G401 (cell line): ENCODE measurements at regions not wholly inside any gene's neighbourhood (a gene's known extent, or its start where the extent isn't known, plus 50 kb on each side); places are given as distances from the start of the nearest gene placed in this dataset.

Experiments used
- DNase-seq: peaks from one replicate; pipeline ENCODE4 v3.0.0-alpha.2; 2015; ENCODE audit warnings: low spot score
- in situ Hi-C: cut with HindIII; loops from 2 replicates; pipeline ENCODE4 v1.10.0; 2016; ENCODE audit warnings: low sequenced_read_pairs, mixed read lengths

DNA sequence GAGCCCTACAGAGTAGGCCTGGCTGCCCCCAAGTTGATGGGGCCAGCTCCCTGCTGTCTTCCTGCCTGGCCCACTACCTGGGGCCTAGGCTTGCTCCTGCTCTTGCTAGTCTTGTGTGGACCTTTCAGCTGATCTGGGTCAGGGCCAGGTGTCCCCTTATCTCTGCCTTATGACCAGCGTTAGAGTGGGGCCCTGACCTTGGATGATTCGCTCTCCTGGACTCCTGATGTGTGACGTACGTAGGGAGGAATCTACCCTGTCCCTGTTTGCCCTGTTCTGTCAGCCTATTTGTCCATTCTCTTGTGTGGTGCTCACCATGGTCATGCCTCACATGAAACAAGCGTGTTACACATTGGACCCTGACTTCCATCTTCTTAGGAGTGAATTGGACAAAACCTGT lies 571.8 kb downstream of the QKI start:
- in situ Hi-C loops: no loop called here
- DNase-seq: no peak

DNA sequence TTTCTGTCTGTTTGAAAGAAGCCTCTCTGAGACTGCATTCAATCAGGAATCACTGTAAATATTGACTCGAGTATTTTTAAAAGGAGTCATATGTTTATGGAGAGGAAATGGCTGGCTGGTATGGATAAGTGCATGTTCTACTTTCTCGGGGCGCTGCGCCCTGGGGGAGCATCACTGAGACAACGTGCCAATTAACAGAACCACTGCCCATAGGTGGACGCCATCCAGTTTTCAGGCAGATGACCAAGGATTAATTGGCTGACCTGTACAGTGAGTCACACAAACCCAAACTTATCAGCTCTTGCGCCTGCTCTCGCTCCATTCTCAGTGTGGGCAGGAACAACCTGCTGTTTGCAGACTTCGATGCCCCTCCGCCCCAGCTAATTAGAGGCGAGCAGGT lies 571.2 kb downstream of the QKI start:
- in situ Hi-C loops: no loop called here
- DNase-seq: no peak

DNA sequence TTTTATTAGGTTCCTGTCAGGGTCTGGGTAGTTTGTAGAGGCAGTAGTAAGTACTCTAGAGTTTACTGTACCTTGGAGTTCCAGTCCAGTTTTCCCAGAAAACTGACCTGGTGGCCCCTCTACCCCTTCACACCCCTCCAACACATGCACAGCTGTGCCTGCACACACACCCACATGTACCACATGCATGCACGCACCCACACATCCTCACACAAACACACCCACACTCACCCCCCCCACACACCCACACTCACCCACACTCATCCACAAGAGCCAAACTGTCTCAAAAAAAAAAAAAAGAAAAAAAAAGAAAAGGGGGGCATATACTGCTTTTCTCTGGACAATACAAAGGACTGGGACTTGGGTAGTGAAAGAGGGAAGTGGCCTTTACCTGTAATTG lies 570.5 kb downstream of the QKI start:
- no peak for DNase-seq
- in situ Hi-C loops: no loop called here

DNA sequence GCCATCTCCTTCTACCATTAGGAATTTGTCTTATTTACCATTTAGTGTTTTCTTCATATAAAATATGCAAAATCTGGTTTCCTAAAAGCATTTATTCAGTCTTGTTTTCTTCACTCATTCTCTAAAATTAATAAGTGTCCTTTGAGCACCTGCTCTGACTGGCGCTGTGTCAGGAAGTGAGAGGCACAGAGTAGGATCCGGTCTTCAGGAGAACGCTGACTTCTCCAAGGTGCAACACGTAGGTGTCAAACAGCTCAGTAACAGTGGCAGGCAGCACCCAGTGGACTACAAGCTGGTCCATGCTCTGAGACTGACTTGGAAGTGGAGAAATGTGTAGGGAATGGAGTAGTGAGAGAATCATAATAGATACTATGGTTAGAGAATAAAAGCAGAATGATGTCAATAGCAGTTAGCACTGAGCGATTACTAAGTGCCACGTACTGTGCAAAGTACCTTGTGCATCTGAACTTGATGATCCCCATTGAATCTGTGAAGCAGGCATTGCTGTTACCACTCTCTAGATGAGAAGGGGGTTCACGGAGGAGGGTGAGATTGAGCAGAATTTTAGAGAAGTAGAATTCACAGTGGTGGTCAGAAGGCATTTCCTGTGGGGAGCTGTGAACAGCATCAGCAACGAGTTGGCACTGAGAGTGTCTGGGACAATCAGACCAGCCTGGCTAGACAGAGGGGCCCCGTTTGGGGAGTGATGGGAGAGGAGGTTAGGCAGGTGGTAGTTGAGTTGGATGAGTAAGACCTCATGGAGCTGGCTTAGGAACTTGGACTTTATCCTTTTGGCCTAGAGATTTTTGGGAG lies 569.8 kb downstream of the QKI start:
- in situ Hi-C loops: no loop called here
- no peak for DNase-seq

DNA sequence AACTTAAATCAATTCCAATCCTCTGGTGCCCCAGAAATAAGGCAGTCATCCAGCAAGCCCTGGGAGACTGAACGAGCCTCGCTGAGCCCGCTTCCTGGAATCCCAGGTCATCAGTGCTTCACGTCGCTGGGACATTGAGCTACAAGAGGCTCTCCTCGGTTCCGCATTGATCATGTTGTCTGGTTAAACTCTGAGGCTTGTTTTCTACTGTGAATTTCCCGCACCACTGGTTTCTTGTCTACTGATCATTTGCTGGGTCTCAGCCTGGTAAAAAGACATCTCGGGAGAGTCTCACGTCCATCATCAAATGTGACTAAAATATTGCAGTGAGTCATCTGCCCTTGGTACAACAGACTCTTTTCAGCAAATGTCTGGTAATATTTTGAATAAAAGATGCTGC lies 569.2 kb downstream of the QKI start:
- no peak for DNase-seq
- in situ Hi-C loops: no loop called here

DNA sequence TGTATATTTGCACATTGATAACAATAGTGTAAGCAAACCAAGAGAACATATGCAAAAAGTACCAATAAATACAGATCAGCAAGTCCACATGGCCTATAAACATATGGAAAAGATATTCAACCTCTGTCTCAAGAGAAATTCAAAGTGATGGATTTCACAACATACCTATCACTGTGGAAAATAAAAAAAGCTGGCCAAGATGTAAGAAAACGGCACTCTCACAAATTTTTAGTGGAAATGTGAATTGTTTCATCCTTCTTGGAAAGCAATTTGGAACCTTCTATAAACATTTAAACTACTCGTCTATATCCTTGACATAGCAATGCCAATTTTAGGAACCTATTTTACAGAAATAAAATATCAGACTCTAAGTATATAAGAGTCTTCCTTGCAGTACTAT lies 559.8 kb downstream of the QKI start:
- DNase-seq: no peak
- in situ Hi-C loops: no loop called here

DNA sequence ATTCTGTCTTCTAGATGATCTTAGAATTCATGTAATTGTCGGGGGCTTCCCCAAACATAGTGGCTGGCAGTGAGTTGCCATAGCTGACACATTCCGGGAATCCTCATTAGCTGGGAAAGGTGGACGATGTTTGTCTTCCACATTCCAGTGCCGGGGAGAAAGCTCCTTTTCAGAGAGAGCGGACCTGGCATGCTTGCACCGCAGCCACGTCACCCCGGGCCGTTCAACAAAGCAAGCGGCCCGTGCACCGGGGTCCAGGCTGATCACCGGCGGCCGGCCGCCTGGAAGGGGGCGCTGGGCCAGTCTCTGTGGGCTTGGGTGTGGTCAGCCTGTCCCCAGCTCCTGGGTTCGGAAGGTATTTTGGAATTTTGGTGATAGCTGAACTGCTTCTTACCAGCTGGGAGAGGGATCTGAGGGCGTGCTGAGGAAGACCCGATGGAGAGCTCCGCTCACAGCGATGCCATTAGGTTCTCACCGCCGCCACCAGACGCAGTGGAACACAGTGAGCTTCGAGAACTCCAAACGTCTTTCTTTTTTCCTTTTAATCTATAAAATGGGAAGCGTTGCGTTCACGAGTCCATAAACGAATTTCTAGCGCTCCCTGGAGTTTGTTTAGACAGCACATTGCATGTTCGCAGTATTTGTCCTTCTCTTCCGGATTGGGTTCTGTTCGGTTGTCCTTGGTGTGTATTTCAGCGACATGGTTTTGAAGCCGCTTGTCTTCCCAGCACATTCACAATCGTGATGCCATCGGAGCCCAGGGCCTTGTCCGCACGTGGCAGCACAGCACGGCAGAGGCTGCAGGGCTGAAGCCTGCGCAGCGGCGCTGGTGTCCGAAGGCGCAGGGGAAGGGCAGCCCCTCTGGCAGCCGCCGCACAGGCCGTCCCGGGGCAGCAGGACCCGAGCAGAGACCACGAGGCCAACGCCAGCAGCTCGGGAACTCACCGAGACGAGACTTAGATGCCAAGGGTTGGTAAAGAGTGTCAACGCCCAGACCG lies 557.6 kb downstream of the QKI start:
- DNase-seq: no peak
- in situ Hi-C loops: no loop called here

DNA sequence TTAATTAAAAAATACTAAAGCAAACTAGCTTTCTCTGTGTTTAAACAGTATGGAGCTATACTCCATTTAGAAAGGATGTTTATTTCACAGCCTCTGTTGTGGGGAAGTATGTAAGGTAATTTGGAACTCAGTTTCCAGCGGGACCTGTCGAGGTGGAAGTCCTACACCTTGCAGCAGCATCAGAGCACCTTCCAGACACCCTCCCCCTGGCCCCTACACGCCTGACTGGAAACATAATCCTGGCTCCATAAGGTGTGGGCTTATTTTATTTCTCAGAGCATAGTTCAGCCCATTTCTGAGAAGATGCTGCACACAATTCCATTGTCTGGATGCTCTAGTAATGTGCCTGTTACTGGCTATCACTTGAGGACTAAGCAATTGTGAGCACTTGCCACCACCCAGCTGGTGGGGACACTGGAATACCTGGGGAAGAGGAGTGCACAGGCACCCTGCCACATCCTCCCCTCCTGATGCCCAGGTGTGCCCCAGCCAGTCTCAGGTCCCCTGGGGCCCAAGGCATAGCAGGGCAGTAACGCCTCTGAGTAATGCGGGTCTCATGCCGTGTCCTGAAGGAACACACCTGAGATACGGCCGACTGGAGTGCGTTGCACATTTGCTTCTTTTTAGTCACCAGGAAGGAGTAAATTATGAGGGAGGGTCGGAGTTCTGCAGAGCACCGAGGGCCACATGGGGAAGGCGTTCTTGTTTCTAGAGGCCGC lies 556.5 kb downstream of the QKI start:
- in situ Hi-C loops: no loop called here
- no peak for DNase-seq

DNA sequence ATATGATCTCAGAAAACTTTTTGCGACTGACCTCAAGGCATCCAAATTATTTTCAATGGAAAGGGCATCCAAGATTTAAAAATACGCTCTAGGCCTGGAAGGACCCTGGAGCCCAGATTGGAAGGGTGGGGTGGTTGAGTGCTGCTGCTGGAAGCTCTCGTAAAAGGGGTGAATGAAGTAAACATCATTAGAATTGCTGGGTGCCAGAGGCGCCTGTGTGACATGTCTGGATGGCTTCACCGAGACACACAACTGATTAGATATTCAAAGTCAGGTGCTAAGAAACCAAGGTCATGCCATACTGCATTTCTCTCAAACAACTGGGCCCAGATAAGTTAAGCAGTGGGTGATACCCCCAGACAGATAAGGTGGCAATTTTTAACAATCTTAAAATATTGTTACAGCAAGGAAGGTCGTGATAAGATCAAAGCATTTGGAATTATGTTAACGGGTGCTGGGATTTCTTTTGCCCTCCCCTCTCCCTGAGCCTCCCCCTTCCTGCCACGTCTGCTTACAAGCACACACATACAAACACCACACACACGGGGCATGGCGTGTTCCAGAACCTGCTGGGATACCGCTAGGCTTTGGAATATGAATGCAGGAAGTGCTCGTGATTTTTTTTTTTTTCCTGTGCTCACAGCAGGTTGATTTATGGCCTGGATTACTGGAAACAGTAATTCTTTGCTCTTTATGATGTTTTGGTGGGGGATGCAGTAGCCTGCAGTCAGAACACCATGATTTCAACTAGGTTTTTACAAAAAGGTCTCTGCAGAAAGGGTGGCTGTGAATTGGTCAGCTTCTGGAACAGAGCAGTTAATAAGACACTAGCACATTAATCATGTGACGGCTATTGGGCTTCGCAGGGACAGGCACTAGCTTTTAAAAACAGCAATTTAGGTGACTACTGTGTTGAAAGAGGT lies 551.2 kb downstream of the QKI start:
- no peak for DNase-seq
- in situ Hi-C loops: no loop called here

DNA sequence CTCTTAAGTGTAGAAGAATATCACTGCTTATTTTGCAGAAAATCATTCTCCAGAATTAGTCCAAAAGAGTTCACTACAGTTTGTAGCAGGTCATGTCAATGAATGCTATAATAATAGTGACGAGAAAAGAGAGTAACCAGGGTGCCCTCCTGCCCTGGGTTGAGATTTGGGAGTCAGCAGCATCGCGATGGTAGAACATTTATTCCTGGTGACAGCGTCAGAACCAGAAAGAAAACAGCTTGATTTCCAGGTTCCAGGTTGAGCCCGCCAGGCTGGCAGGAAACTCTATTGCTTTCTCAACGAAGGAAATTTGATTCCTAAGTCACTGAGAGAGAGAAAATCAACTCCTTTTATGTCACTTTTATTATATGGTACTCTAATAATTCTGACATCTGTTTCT lies 550.3 kb downstream of the QKI start:
- no peak for DNase-seq
- in situ Hi-C loops: no loop called here

DNA sequence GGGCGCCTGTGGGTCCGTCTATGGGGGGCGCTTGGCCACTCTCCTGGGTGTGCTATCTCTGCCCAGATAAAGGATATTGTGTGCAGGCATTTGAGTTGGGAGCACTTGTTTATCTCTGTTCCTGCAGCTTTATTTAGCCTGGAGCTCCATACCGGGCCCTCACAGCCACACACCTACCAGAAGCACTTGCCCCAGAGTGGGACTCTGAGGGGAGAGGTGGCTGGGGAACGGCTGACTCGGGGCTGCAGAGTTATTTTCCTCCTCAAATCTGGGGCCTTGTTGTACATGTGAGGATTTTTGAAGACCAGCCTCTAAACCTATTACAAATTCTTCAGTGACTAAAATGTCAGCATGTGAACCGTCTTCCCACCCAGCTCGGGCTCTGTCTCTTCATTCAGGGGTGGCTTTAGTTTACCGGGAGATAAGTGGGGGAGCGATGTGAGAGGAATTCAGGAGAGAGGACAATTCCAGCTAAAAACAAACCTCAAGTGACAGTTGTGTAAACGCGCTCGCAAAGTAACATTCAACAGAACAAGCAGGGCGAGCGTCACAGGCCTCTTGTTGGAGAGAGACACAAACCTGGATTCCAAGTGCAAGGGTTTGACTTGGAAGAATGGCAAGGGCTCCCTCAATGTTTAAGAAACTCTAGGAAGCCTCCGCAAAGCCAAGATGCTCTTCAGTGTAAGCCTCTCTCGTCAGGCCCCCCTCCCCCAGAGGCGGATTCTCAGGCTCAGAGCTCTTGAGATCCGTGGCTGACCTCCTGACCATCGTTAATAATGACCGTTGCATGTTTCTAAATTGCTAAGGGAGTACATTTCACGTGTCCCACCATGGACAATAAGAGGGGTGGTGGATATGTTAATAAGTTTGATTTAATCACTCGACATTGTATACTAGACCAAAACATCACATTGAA lies 548.9 kb downstream of the QKI start:
- in situ Hi-C loops: no loop called here
- no peak for DNase-seq

DNA sequence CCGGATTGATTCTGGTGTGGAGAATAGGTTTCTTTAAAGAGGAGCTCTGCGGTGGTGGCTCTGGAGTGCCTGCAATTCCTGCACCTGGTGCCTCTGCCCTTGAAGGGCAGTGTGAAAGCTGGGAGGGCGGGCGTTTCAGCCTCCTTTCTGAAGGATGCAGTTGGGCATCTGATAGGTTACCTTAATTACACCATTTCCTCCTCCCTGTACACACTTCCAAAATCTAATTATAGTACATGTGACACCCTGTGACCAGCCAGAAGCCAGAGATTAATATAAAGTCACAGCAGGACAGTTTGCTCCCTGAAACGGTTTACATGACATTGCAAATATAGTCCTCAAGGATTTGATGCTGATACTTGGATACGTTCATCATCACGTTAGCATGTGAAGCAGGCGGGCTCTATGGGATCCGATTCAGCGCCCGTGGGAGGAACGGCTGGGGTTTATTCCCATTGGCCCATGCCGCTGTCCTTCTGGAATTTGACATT lies 548.2 kb downstream of the QKI start:
- no peak for DNase-seq
- in situ Hi-C loops: no loop called here

DNA sequence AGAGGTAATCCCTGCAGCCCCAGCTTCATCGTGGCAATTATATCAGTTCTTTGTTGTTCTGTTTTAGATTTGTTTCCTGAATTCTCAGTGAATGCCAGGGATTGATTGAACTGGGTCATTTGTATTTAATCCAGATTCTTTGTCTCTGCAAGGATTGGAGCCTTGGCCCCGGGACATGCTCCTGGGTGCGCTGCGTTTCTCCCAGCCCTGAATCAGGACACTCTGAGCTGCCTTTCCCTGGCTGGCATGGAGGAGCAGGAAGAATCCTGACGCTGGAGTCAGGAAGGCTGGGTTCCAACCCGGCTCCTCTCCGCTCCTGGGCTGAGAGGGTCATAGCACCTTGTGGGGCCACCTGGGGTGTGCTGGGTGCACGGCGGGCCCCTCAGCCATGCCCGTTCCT lies 545.6 kb downstream of the QKI start:
- in situ Hi-C loops: no loop called here
- no peak for DNase-seq

DNA sequence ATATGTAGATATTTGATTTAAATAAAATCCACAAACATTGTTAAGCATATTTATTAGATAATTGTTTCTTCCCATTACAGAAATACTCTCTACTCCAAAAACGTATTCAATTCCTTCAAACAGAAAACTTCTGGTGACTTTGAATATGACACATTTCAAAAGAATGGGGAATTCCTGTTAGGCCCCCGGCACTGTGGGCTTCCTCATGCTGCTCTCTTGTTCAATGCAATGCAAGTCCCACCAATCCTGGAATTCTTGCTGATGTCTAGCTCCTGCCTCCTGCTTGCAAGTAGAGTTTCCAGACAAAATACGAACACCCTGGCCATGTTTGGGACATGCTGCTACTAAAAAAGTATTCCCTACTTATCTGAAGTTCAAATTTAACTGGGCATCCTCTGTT lies 544.1 kb downstream of the QKI start:
- in situ Hi-C loops: no loop called here
- no peak for DNase-seq

DNA sequence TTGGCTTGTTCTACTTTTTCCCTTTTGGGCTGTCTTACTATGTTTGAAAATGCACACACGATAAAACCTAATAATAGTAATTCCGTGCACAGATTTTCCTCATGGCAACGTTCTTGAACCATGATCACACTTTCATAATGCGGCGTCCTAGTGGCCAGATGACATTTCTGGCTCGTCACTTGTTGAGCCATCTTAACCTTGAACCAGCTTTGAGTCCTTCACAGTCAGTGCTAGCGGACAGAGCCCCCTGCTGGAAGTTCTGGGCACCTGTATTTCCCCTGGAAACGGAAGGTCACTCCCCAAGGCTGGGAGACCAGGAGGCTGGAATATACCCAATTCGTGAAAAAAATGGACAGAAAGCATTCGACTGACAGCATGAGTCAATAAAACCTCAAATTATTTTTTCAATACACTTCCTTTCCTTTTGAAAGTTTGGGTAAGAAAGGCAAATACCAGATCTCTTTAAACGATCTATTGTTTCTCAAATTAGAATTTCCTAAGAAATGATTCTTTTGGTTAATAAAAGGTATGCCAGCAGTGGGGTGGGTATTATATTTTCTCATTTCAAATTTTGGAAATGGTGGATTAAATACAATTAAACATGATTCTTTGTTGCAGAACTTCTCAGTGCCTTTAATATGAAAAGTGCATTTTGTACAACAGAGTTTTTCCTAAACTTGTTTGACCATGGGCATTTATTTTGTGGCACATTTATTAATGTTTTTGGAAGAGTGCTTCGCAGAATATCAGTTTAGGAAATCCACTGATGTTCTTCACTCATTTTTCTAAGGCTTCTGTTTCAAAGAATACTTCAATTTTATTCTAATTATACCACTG lies 542.3 kb downstream of the QKI start:
- DNase-seq: peak; percentile 57
- in situ Hi-C loops: no loop called here

DNA sequence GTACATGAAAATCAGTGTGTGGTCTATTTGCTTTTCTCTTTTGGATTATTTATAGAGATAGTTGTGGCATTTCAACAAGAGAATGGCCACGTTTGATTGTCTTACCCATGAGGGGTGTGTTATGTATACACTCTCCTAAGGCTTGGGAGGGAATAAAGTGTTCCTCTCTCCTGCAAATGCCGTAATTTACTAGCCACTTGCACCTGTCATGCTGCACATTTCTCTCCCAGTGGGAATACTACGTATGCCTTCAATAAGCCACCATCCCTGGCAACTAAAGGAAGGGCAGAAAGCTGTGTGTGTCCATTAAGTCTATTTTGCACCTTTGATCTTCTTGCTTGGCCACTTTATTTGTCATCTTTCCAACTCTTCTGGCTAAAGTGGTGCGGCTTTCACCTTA lies 541.2 kb downstream of the QKI start:
- in situ Hi-C loops: no loop called here
- DNase-seq: no peak

DNA sequence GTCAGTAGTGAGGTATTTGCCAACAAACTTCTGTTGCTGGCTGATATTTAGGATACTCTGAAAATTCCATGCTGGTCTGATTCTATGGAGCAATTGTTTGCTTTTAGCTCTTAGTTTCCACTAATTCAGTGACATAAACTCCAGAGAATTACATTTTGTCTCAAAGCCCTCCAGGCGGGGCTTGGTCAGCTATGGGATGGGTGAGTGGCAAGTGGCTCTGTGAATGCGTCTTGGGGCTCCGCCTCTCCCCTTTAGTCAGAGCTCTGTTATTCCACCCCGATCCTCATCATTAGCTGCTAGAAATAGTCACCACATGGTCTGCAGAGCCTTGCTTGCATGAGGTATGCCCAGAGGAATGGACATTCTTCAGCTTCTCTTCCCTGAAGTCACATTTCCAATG lies 540.6 kb downstream of the QKI start:
- no peak for DNase-seq
- in situ Hi-C loops: no loop called here
